Right lobe of liver (tissue), 6 donors: ENCODE measurements at regions not wholly inside any gene's neighbourhood (a gene's known extent, or its start where the extent isn't known, plus 50 kb on each side); places are given as distances from the start of the nearest gene placed in this dataset.

Experiments used
- ATAC-seq, 4 donors: fragments of 200-7000 bp; cut with Tn5 transposase; one replicate each; pipeline ENCODE4 v1.9.1; 2020; ENCODE audit warnings: mild to moderate bottlenecking in 4 of 4, moderate library complexity in 4 of 4
- DNase-seq, 3 donors: peaks; one replicate each; pipeline ENCODE4 v3.0.0-alpha.2; 2020
- H3K27ac ChIP-seq, 3 donors: fragments of 200-600 bp; one replicate each; pipeline ENCODE4 v1.8.0; 2022
- H3K27me3 ChIP-seq, 2 donors: fragments of 200-600 bp; one replicate each; pipeline ENCODE4 v1.8.0; 2022
- H3K36me3 ChIP-seq, 4 donors: fragments of 200-600 bp; sonication (generic) in 1 of 4; one replicate each; pipeline versions ENCODE4 v1.5.1 to v1.8.0; 2017 to 2022; ENCODE audit warnings: control low read depth in 1 of 4
- H3K4me1 ChIP-seq, 4 donors: fragments of 200-600 bp; sonication (generic) in 1 of 4; one replicate each; pipeline versions ENCODE4 v1.5.1 to v1.8.0; 2017 to 2022; ENCODE audit warnings: control low read depth in 1 of 4
- H3K4me3 ChIP-seq, 3 donors: fragments of 200-600 bp; one replicate each; pipeline ENCODE4 v1.8.0; 2022
- H3K9me3 ChIP-seq, 4 donors: fragments of 200-600 bp; sonication (generic) in 1 of 4; one replicate each; pipeline versions ENCODE4 v1.5.1 to v1.8.0; 2017 to 2022; ENCODE audit warnings: control low read depth in 1 of 4
- CTCF ChIP-seq, 4 donors: fragments of 200-600 bp in 3 of 4; fragments of 450-650 bp in 1 of 4; IDR thresholded peaks; one replicate each; pipeline versions ENCODE4 v1.5.1 to v1.8.0; 2016 to 2022; ENCODE audit warnings: antibody characterized with exemption in 4 of 4, mild to moderate bottlenecking in 2 of 4
- POLR2A ChIP-seq: fragments of 450-650 bp; IDR thresholded peaks from one replicate; pipeline ENCODE4 v1.6.1; 2017; ENCODE audit warnings: antibody characterized with exemption, mild to moderate bottlenecking
- WGBS: methylation state at CpG from one replicate; pipeline ENCODE4 v1.1.6; 2018; ENCODE audit warnings: low coverage, low lambda C conversion rate; ENCODE audit not compliant: insufficient coverage; ENCODE audit errors: missing lambda C conversion rate; 5-methylcytosine and 5-hydroxymethylcytosine counted together
- intact Hi-C, 2 donors: fragments of 100-400 bp; cut with DNase I; formaldehyde crosslinking; loops; one replicate each; pipeline versions ENCODE4 v1.11.2 to v1.14.1; 2022
- donor health status: DM: no; HTN: yes; CAD: no.
- donor health status: DM: no; HTN: no; CAD: no.
- donor health status: DM: no; HTN: no; CAD: no.
- donor health status: DM: no; HTN: yes; CAD: no.
- donor health status: DM: no; HTN: yes; CAD: no.

DNA sequence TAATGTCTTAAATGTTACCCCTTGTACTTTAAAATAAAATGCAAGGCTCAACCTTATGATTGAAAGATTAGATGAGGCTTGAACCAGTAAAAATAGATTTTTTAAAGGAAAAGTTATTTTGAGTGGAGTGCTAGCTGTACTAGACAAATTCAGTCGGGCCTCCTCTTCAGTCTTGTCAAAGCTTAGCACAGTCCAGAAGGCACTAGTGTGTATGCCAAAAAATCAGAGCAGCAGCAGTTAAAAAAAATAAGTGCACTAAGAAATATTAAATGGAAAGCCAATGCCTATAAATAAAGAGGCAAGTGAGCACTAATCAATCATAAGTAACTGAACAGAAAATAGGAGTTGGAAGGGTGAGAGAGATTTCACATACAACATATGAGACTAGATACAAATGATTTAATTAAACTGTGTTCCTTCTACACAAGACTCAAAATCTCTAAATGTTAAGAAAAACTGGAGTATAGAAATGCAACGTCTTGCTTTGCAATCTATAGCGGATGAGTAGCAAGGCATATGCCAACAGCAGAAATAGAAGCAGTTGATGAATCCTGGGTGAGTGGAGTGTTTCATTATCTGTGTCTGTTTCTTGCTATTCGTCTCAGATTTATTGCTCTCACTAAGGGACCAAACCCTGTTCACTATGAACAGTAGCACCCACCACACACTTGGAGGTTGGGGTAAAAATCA is 172.1 kb downstream of the ETNK1 start:
- H3K4me3 ChIP-seq = no peak overlapping the region
- intact Hi-C loops = no loop called here
- no peaks in the 10 kb centered on the region for H3K36me3 ChIP-seq
- DNase-seq (no peak), ATAC-seq (no peak)
- H3K4me1 ChIP-seq = no peaks in the 10 kb centered on the region
- no peak for TF ChIP-seq CTCF (IDR thresholded peaks at IDR 0.05)
- no peak for TF ChIP-seq POLR2A
- no peak overlapping the region for H3K27ac ChIP-seq
- H3K9me3 ChIP-seq = no peaks in the 10 kb centered on the region
- WGBS = 69% methylated on average over 4 of the region's 4 CpGs
- no peaks in the 10 kb centered on the region for H3K27me3 ChIP-seq

GRCh38 chr12:22797701-22798100 is 172.7 kb downstream of the ETNK1 start:
- intact Hi-C loops = no loop called here
- no peaks in the 10 kb centered on the region for H3K27me3 ChIP-seq

GRCh38 chr12:22798116-22798515 is 173.1 kb downstream of the ETNK1 start:
- Histone ChIP-seq H3K9me3 (no peaks in the 10 kb centered on the region), H3K4me3 (no peak overlapping the region), H3K27me3 (no peaks in the 10 kb centered on the region), H3K4me1 (no peaks in the 10 kb centered on the region), H3K36me3 (no peaks in the 10 kb centered on the region), H3K27ac (no peak overlapping the region)
- no peak for ATAC-seq
- intact Hi-C loops = no loop called here
- TF ChIP-seq POLR2A = no peak
- no peak for TF ChIP-seq CTCF (IDR thresholded peaks at IDR 0.05)
- WGBS = 72% methylated on average over 3 of the region's 3 CpGs
- DNase-seq = no peak

More at GRCh38 chr12:22797701-22798100, 172.7 kb downstream of the ETNK1 start:
- DNase-seq = no peak
- Histone ChIP-seq H3K4me1 (no peaks in the 10 kb centered on the region), H3K27ac (no peak overlapping the region), H3K36me3 (no peaks in the 10 kb centered on the region), H3K9me3 (no peaks in the 10 kb centered on the region), H3K4me3 (no peak overlapping the region)
- no peak for TF ChIP-seq CTCF (IDR thresholded peaks at IDR 0.05)
- no peak for TF ChIP-seq POLR2A
- ATAC-seq = no peak
- WGBS = 51% methylated on average over 2 of the region's 2 CpGs

DNA sequence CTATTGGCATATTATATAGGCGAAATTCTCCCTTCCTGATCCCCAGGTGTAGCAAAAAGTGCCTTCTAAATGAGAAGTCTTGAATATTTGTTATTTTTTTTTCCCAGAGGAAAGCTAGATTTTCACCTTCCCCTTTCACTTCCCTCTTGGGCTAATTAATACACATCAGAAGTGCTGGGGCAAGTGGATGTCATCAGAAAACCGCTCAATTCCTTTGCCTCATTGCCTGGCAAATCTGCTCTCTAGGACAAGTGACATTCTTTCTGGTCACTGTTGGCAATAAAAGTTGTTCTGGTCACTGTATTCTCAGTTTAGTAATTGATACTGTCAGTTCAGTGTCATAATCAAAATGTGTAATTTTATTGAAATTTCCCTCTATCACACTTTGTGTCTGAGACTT is 174.5 kb downstream of the ETNK1 start:
- DNase-seq = no peak
- no peaks in the 10 kb centered on the region for H3K4me1 ChIP-seq
- no peaks in the 10 kb centered on the region for H3K36me3 ChIP-seq
- H3K27ac ChIP-seq = no peak overlapping the region
- intact Hi-C loops = no loop called here
- no peaks in the 10 kb centered on the region for H3K27me3 ChIP-seq
- no peak for ATAC-seq
- no peak overlapping the region for H3K4me3 ChIP-seq
- TF ChIP-seq POLR2A = no peak
- no peak for TF ChIP-seq CTCF (IDR thresholded peaks at IDR 0.05)
- 77% methylated on average over 2 of the region's 2 CpGs for whole genome bisulfite sequencing
- no peaks in the 10 kb centered on the region for H3K9me3 ChIP-seq
